ENCODE measurements at regions not wholly inside any gene's neighbourhood (a gene's known extent, or its start where the extent isn't known, plus 50 kb on each side); places are given as distances from the start of the nearest gene placed in this dataset.

DNA sequence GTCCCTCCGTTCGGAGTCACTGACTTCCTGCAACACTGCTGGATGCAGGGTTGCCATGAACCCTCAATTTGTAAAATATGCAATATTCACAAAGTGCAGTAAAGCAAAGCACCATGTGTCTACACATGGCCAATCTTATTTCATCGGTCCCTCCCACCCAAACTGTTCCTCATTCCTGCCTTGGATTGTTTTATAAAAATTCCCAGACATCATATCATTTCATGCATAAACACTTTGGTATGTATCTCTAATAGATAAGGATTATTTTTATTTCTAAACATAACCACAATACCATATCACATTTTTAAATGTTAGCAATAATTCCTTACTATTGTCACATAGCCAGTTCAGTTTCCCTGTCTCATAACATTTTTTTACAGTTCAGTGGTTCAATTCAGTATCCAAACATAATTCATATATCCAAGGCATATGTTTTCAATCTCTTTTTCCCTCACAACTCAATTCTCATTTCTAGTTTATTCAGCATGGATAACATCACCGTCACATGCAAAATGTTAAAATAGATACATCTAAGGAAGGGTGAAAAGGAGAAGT is 82.0 kb upstream of the PCAT7 start:
- TF ChIP-seq, protein P1, sequence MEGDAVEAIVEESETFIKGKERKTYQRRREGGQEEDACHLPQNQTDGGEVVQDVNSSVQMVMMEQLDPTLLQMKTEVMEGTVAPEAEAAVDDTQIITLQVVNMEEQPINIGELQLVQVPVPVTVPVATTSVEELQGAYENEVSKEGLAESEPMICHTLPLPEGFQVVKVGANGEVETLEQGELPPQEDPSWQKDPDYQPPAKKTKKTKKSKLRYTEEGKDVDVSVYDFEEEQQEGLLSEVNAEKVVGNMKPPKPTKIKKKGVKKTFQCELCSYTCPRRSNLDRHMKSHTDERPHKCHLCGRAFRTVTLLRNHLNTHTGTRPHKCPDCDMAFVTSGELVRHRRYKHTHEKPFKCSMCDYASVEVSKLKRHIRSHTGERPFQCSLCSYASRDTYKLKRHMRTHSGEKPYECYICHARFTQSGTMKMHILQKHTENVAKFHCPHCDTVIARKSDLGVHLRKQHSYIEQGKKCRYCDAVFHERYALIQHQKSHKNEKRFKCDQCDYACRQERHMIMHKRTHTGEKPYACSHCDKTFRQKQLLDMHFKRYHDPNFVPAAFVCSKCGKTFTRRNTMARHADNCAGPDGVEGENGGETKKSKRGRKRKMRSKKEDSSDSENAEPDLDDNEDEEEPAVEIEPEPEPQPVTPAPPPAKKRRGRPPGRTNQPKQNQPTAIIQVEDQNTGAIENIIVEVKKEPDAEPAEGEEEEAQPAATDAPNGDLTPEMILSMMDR (conservative IDR thresholded peaks at IDR 0.05; ENCODE audit: low read length): no peak
- TF ChIP-seq EZH2phosphoT487 (IDR thresholded peaks at IDR 0.05; ENCODE audit: borderline replicate concordance): no peak
